GM13976 (cell line): ENCODE measurements at regions not wholly inside any gene's neighbourhood (a gene's known extent, or its start where the extent isn't known, plus 50 kb on each side); places are given as distances from the start of the nearest gene placed in this dataset.

ENCODE experiments used
- DNase-seq: peaks from one replicate; pipeline ENCODE4 v3.0.0; 2012; ENCODE audit warnings: low spot score
- in situ Hi-C: fragments of 300-500 bp; cut with MboI; formaldehyde crosslinking; loops from one replicate; pipeline ENCODE4 v1.12.0; 2022; ENCODE audit warnings: low sequenced_read_pairs, mixed read lengths, inconsistent platforms; ENCODE audit not compliant: unreplicated experiment
- TF ChIP-seq, protein P1 (sequence below): IDR thresholded peaks from 2 replicates; pipeline ENCODE4 v1.5.1; 2012; ENCODE audit warnings: borderline replicate concordance, mild to moderate bottlenecking; ENCODE audit not compliant: insufficient read depth; ENCODE audit errors: extremely low read depth, missing control alignments, control extremely low read depth

DNA sequence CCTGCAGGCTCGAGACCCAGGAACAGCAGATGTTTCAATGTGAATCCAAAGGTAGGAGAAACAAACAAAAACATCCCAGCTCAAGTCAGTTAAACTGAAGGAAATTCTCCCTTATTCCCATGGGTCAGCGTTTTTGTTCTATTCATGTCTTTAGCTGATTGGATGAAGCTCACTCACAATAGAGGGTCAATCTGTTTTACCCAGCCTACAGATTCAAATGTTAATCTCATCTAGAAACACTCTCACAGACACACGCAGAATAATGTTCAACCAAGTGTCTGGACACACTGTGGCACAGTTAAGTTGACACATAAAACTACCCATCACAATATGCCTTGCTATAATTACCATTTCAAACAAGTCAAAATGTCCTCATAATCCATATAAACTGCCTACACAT is 180.6 kb upstream of the CDH8 start:
- in situ Hi-C loops = no loop called here
- DNase-seq = no peak
- TF ChIP-seq, protein P1, sequence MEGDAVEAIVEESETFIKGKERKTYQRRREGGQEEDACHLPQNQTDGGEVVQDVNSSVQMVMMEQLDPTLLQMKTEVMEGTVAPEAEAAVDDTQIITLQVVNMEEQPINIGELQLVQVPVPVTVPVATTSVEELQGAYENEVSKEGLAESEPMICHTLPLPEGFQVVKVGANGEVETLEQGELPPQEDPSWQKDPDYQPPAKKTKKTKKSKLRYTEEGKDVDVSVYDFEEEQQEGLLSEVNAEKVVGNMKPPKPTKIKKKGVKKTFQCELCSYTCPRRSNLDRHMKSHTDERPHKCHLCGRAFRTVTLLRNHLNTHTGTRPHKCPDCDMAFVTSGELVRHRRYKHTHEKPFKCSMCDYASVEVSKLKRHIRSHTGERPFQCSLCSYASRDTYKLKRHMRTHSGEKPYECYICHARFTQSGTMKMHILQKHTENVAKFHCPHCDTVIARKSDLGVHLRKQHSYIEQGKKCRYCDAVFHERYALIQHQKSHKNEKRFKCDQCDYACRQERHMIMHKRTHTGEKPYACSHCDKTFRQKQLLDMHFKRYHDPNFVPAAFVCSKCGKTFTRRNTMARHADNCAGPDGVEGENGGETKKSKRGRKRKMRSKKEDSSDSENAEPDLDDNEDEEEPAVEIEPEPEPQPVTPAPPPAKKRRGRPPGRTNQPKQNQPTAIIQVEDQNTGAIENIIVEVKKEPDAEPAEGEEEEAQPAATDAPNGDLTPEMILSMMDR = no peak

DNA sequence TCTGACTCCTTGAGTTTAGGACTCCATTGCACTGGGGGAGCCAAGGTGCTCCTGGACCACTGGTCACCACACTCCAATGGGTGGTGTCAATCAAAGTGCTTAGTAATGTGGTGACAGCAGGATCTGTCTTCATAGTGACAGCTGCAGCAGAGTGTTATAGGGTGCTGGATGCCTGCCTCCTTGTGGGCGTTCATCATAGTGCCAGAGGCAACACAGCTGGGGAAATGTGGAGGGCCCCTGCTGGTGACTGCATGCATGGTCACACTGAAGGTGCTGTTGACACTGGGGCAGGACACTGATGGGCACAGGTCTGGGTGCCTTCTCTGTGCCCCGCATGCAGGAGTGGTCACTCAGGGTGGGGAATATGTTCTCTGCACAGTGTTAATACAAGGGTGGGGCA is 177.5 kb upstream of the CDH8 start:
- in situ Hi-C loops = no loop called here
- DNase-seq = no peak
- TF ChIP-seq, protein P1 = no peak

DNA sequence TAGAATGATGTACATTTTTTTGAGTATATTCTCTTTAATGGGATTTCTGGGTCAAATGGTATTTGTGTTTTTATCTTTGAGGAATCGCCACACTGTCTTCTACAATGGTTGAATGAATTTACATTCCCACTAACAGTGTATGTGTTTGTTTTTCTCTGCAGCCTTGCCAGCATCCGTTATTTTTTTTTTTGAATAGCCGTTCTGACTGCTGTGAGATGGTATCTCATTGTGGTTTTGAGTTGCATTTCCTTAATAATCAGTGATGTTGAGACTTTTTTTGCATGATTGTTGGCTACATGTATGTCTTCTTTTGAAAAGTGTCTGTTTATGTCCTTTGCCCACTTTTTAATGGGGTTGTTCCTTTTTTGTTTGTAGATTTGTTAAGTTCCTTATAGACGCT is 172.7 kb upstream of the CDH8 start:
- TF ChIP-seq, protein P1 = no peak
- DNase-seq = no peak
- in situ Hi-C loops = no loop called here

DNA sequence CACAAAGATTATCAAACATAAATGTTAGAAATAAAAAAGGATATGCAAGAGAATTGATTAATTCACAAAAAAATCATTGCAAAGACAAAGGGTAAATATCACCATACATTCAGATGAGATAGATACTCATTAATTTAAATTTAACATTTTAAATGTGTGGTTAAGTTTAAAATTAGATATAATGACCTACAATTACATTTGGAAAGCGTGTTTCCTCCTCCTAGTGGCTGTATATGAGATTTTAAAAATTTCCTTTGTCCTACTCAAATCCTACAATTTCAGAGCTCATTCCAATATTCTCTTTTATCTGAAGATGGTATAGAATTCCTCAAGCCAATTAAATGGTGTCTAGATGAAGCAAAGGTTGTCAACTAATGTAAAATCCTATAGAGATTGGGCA is 169.2 kb upstream of the CDH8 start:
- TF ChIP-seq, protein P1 = no peak
- no peak for DNase-seq
- in situ Hi-C loops = no loop called here

DNA sequence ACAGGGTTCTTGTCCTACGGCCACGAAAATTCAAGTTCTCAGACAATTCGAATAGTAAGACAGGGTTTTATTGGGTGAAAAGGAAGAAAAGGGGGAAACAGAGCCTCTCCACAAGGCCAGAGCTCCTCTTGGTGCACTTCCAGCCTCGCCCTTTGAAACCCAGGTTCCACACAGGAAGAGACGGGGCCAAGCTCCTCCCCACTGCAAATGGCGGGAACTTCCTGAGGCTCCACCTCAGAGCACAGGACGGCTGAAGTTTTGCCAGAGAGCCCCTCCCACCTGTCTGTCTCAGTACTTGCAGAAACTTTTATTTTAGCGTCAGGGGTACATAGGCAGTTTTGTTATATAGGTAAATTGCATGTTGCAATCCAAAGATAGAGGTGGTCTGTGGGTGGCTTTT is 165.7 kb upstream of the CDH8 start:
- in situ Hi-C loops = no loop called here
- TF ChIP-seq, protein P1 = no peak
- DNase-seq = no peak

DNA sequence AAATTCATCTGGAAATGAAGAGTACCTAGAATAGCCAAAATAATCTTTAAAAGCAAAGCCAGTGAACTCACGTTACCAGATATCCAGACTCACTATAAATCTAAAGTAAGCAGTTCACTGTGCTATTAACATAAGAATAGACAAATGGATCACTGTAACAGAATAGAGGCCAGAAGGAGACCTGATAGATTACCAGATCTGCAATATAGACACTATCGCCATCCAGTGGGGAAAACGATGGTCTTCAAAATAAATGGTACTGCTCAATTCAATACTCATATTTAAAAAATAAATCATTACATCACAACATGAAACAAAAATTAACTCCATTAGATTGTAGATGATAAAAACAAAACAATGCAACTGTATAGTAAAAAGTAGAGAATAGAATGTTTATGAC is 158.6 kb upstream of the CDH8 start:
- in situ Hi-C loops = no loop called here
- TF ChIP-seq, protein P1 = no peak
- no peak for DNase-seq

DNA sequence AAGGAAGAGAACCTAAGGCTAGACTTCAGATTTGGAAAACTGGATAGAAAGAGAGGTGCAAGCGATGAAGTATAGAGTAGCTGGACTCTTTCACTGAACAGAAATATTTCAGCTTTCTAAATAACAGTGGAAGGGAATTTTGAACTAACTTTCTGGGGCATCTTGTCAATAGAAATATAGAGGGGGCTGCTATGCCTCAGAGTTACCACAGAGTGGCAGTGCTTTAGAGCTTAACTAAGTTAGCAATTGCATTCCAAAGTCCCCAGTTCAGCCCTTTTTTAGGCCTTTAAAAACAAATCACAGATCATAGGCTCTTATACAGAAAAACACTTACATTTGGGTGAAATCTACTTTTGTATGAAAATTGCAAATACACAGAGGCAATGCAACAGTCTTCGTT is 154.2 kb upstream of the CDH8 start:
- TF ChIP-seq, protein P1 = no peak
- no peak for DNase-seq
- in situ Hi-C loops = no loop called here
